ENCODE measurements at regions not wholly inside any gene's neighbourhood (a gene's known extent, or its start where the extent isn't known, plus 50 kb on each side); places are given as distances from the start of the nearest gene placed in this dataset.

- no peak for DNase-seq (ENCODE audit: low read depth)
- TF ChIP-seq, protein P1, sequence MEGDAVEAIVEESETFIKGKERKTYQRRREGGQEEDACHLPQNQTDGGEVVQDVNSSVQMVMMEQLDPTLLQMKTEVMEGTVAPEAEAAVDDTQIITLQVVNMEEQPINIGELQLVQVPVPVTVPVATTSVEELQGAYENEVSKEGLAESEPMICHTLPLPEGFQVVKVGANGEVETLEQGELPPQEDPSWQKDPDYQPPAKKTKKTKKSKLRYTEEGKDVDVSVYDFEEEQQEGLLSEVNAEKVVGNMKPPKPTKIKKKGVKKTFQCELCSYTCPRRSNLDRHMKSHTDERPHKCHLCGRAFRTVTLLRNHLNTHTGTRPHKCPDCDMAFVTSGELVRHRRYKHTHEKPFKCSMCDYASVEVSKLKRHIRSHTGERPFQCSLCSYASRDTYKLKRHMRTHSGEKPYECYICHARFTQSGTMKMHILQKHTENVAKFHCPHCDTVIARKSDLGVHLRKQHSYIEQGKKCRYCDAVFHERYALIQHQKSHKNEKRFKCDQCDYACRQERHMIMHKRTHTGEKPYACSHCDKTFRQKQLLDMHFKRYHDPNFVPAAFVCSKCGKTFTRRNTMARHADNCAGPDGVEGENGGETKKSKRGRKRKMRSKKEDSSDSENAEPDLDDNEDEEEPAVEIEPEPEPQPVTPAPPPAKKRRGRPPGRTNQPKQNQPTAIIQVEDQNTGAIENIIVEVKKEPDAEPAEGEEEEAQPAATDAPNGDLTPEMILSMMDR (IDR thresholded peaks at IDR 0.05; ENCODE audit: low read depth, low read length): no peak
- TF ChIP-seq, protein P2, sequence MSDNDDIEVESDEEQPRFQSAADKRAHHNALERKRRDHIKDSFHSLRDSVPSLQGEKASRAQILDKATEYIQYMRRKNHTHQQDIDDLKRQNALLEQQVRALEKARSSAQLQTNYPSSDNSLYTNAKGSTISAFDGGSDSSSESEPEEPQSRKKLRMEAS (IDR thresholded peaks at IDR 0.05; ENCODE audit: low read depth, low read length): no peak
- H3K4me3 ChIP-seq (ENCODE audit: low read depth, low read length): no peak overlapping the region
Measured at GRCh38 chr9:1515557-1515956, 465.4 kb downstream of the DMRT2 start.

- no peak overlapping the region for H3K4me3 ChIP-seq (ENCODE audit: low read depth, low read length)
- no peak for TF ChIP-seq POLR2A (IDR thresholded peaks at IDR 0.05; ENCODE audit: extremely low read depth, insufficient read length)
- TF ChIP-seq, protein P1 (IDR thresholded peaks at IDR 0.05; ENCODE audit: low read depth, low read length): no peak
- TF ChIP-seq, protein P2 (IDR thresholded peaks at IDR 0.05; ENCODE audit: low read depth, low read length): no peak
- no peak for TF ChIP-seq MYC (IDR thresholded peaks at IDR 0.05; ENCODE audit: low read depth, low read length)
- no peak for DNase-seq (ENCODE audit: low read depth)
Measured at GRCh38 chr9:1521547-1521946, 471.4 kb downstream of the DMRT2 start.

DNA sequence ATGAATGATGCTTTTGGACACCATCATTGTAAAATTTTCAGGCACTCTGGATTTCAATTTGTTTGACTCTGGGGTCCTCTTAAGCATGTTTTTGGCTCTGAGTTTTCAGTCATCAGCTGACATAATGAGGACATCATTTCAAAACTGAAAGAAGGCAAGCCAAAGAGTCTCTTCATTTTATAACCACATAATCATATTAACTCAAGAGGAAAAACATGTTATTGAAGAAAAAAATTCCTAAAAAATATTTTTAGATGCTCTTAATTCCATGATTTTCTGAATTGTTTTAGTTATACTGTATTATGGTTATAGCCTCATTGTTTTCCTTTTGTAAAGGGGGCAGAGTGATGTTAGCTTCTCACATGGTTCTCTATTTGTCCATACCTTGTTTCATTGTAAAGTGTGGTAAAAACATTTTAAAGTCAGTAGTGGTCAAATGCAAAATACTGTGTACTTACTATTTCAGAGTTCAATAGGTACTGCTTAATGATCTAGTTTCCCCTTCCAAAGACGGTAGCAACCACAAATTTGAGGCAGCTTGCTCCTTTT, 472.1 kb downstream of the DMRT2 start:
- TF ChIP-seq, protein P1 (IDR thresholded peaks at IDR 0.05; ENCODE audit: low read depth, low read length): no peak
- no peak overlapping the region for H3K4me3 ChIP-seq (ENCODE audit: low read depth, low read length)
- DNase-seq (ENCODE audit: low read depth): no peak

DNA sequence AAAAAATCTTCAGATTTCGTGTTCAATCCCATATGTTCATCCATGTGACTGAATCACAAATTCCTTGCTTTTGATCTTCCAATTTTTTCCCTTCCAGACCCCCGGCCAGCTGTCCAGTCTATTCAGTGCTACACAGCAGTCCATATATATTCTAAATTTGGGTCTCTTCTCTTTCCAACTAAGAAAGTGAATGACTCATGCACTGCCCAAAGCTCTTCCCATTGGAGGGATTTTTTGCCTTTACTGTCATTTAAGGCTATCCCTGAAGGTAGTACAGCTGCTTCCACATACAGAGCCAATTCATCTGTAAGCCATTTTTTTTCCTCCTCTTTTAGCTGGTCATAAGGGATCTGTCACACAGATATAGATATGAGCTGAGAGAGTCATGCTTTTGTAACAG, 478.3 kb downstream of the DMRT2 start:
- H3K4me3 ChIP-seq (ENCODE audit: low read depth, low read length): no peak overlapping the region
- no peak for DNase-seq (ENCODE audit: low read depth)
- TF ChIP-seq, protein P2 (IDR thresholded peaks at IDR 0.05; ENCODE audit: low read depth, low read length): no peak
- TF ChIP-seq POLR2A (IDR thresholded peaks at IDR 0.05; ENCODE audit: extremely low read depth, insufficient read length): no peak
- TF ChIP-seq, protein P1 (IDR thresholded peaks at IDR 0.05; ENCODE audit: low read depth, low read length): no peak
- TF ChIP-seq MYC (IDR thresholded peaks at IDR 0.05; ENCODE audit: low read depth, low read length): no peak

DNA sequence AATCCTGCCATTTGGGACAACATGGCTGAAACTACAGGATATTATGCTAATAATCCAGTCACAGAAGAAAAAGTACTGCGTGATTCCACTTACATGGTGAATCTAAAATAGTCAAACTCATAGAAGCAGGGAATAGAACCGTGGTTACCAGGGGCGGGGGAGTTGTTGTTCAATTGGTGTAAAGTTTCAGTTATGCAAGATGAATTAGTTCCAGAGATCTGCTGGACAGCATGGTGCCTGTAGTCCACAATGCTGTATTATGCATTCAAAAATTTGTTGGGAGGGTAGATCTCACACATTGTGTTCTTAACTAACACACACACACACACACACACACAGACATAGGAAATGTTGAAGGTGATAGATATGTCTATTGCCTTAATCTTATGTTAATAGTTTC, 480.5 kb downstream of the DMRT2 start:
- TF ChIP-seq, protein P2 (IDR thresholded peaks at IDR 0.05; ENCODE audit: low read depth, low read length): no peak
- TF ChIP-seq MYC (IDR thresholded peaks at IDR 0.05; ENCODE audit: low read depth, low read length) (no peak), POLR2A (IDR thresholded peaks at IDR 0.05; ENCODE audit: extremely low read depth, insufficient read length) (no peak)
- TF ChIP-seq, protein P1 (IDR thresholded peaks at IDR 0.05; ENCODE audit: low read depth, low read length): no peak
- H3K4me3 ChIP-seq (ENCODE audit: low read depth, low read length): no peak overlapping the region
- no peak for DNase-seq (ENCODE audit: low read depth)

DNA sequence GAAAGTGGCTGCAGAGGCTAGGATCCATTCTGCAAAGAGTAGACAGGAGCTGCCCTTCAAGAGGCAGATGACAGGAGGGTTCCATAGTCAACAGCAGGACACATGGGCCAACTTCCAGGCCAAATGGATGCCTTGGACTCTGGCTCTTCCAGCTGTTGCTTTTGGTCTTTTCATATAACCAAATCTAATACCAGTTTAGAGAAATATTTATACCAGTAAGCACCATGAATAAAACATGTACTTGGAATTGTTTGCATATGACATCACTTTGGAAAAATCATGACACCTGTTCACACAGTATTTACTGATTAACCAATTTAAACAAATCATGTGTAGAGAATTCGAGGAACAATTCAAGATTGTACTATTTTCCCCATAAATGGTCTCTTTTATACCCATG, 481.3 kb downstream of the DMRT2 start:
- TF ChIP-seq POLR2A (IDR thresholded peaks at IDR 0.05; ENCODE audit: extremely low read depth, insufficient read length): no peak
- TF ChIP-seq, protein P2 (IDR thresholded peaks at IDR 0.05; ENCODE audit: low read depth, low read length): no peak
- DNase-seq (ENCODE audit: low read depth): no peak
- H3K4me3 ChIP-seq (ENCODE audit: low read depth, low read length): no peak overlapping the region

Measured in NB4 (cell line).